Nephron progenitor cell (in vitro differentiated cells): ENCODE measurements at regions not wholly inside any gene's neighbourhood (a gene's known extent, or its start where the extent isn't known, plus 50 kb on each side); places are given as distances from the start of the nearest gene placed in this dataset.

Source experiments
- DNase-seq: peaks from one replicate; pipeline ENCODE4 v3.0.0; 2021
- H3K27ac Mint-ChIP-seq: 2 replicates; pipeline ENCODE4 v1.8.0; 2021; ENCODE audit warnings: mild to moderate bottlenecking, moderate library complexity, mixed read lengths
- H3K27me3 Mint-ChIP-seq: 2 replicates; pipeline ENCODE4 v1.8.0; 2021; ENCODE audit warnings: mild to moderate bottlenecking, low read depth, mixed read lengths; ENCODE audit not compliant: poor library complexity
- H3K36me3 Mint-ChIP-seq: 2 replicates; pipeline ENCODE4 v1.8.0; 2021; ENCODE audit warnings: low read depth, mixed read lengths
- H3K4me1 Mint-ChIP-seq: 2 replicates; pipeline ENCODE4 v1.8.0; 2021; ENCODE audit warnings: mixed read lengths
- H3K4me3 Mint-ChIP-seq: 2 replicates; pipeline ENCODE4 v1.8.0; 2021; ENCODE audit warnings: mild to moderate bottlenecking, moderate library complexity, mixed read lengths
- H3K9me3 Mint-ChIP-seq: 2 replicates; pipeline ENCODE4 v1.8.0; 2021; ENCODE audit warnings: mild to moderate bottlenecking, moderate library complexity, mixed read lengths
- CTCF ChIP-seq: fragments of 200-600 bp; sonication (generic); IDR thresholded peaks from 2 replicates; pipeline ENCODE4 v1.5.0; 2021; ENCODE audit warnings: antibody characterized with exemption

GRCh38 chrX:125710403-125711062, 390.9 kb downstream of the TEX13C start:
- peaks cover under 1% of the 10 kb centered on the region for H3K36me3 Mint-ChIP-seq
- DNase-seq, result no peak
- H3K27ac Mint-ChIP-seq, result no peak overlapping the region
- no peaks in the 10 kb centered on the region for H3K4me1 Mint-ChIP-seq
- TF ChIP-seq CTCF, result no peak
- no peak overlapping the region for H3K4me3 Mint-ChIP-seq
- peaks cover 7% of the 10 kb centered on the region for H3K9me3 Mint-ChIP-seq
- peaks cover 4% of the 10 kb centered on the region for H3K27me3 Mint-ChIP-seq

- Mint-ChIP-seq H3K27ac (no peak overlapping the region), H3K36me3 (peaks cover 5% of the 10 kb centered on the region), H3K4me3 (no peak overlapping the region), H3K27me3 (peaks cover 4% of the 10 kb centered on the region), H3K4me1 (no peaks in the 10 kb centered on the region), H3K9me3 (peaks cover 12% of the 10 kb centered on the region)
- DNase-seq, result no peak
- TF ChIP-seq CTCF, result no peak
Observed at GRCh38 chrX:125711103-125711502, 391.4 kb downstream of the TEX13C start.

GRCh38 chrX:125713633-125714032, 394.0 kb downstream of the TEX13C start:
- no peak overlapping the region for H3K4me3 Mint-ChIP-seq

GRCh38 chrX:125727117-125727516, 407.4 kb downstream of the TEX13C start:
- no peak overlapping the region for H3K27ac Mint-ChIP-seq
- H3K36me3 Mint-ChIP-seq, result no peaks in the 10 kb centered on the region
- no peak overlapping the region for H3K4me3 Mint-ChIP-seq
- no peak for TF ChIP-seq CTCF
- H3K4me1 Mint-ChIP-seq, result no peaks in the 10 kb centered on the region
- H3K27me3 Mint-ChIP-seq, result no peaks in the 10 kb centered on the region
- H3K9me3 Mint-ChIP-seq, result peaks cover 5% of the 10 kb centered on the region
- no peak for DNase-seq

More at GRCh38 chrX:125713633-125714032, 394.0 kb downstream of the TEX13C start:
- TF ChIP-seq CTCF, result no peak
- Mint-ChIP-seq H3K36me3 (peaks cover 5% of the 10 kb centered on the region), H3K27me3 (peaks cover 4% of the 10 kb centered on the region), H3K27ac (no peak overlapping the region), H3K4me1 (no peaks in the 10 kb centered on the region), H3K9me3 (peaks cover 19% of the 10 kb centered on the region)
- DNase-seq, result no peak

GRCh38 chrX:125736008-125736729, 416.5 kb downstream of the TEX13C start:
- H3K9me3 Mint-ChIP-seq, result peaks cover 19% of the 10 kb centered on the region
- no peak overlapping the region for H3K27ac Mint-ChIP-seq
- no peak overlapping the region for H3K4me3 Mint-ChIP-seq
- H3K4me1 Mint-ChIP-seq, result no peaks in the 10 kb centered on the region
- TF ChIP-seq CTCF, result no peak
- DNase-seq, result no peak
- H3K36me3 Mint-ChIP-seq, result no peaks in the 10 kb centered on the region
- no peaks in the 10 kb centered on the region for H3K27me3 Mint-ChIP-seq

- Mint-ChIP-seq H3K27ac (no peak overlapping the region), H3K27me3 (no peaks in the 10 kb centered on the region), H3K4me1 (no peaks in the 10 kb centered on the region), H3K9me3 (no peaks in the 10 kb centered on the region), H3K36me3 (no peaks in the 10 kb centered on the region), H3K4me3 (no peak overlapping the region)
- no peak for DNase-seq
- TF ChIP-seq CTCF, result no peak
Observed at GRCh38 chrX:125742811-125743210, 423.1 kb downstream of the TEX13C start.
